NCI-H1417 (cell line): ENCODE measurements at regions not wholly inside any gene's neighbourhood (a gene's known extent, or its start where the extent isn't known, plus 50 kb on each side); places are given as distances from the start of the nearest gene placed in this dataset.

Experiments
- DNase-seq, 3 experiments: peaks; one replicate each; lab custom pipeline; 2025; lab: John Stamatoyannopoulos, UW

DNA sequence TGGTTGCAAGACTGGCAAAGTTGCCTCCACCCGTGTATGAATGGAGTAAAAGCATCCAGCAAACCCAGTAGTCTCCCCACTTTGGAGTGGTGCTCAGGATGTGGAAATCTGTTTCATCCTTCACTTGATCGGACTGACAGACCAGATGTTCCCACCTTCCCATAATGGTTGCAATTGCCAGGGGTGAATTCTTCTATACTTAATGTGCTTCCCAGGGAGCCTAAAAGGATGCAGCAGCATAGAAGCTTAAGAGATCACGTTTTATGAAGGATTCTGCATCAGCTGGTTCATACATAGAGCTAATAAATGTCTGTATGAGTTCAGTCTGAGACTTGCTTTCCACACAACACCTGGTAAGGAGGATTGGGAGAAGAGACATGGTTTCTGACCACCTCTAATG lies 198.8 kb upstream of the S1PR3 start:
- DNase-seq, result no peak

GRCh38 chr9:88794100-88794499 lies 197.2 kb upstream of the S1PR3 start:
- DNase-seq, result no peak

DNA sequence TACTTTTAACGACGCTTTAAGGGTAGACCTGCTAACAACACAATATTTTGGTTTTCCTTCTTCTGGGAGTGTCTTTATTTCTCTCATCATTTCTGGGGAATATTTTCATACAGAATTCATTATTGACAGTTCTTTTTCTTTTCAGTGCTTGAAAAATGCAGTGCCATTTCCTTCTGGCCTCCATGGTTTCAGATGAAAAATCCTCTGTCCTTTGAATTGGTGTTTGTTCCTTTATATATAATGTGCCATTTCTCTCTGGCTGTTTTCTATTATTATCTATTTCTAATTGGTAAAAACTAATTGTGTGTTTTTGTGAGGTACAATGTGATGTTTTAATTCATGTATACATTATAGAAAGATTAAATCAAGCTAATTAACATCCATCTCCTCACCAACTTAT lies 194.3 kb upstream of the S1PR3 start:
- no peak for DNase-seq

DNA sequence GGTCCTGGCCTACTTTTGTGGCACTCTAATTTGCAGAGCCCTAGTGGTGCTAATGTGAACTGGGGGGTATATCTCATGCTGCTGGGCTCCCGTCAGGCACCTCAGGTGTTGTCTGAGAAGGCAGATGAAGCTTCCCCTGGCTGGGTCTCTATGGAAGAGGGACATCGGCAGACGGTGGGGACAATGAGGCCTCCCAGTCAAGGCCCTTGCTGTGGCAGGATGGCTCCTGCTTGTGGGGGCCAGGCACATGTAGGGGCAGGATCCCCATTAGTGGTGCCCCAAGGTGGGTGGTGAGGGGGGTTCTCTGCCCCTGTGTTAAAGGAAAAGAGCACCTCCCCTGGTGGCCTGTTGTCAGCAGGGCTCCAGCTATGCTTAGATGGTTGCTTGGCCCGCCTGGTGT lies 192.8 kb upstream of the S1PR3 start:
- no peak for DNase-seq

DNA sequence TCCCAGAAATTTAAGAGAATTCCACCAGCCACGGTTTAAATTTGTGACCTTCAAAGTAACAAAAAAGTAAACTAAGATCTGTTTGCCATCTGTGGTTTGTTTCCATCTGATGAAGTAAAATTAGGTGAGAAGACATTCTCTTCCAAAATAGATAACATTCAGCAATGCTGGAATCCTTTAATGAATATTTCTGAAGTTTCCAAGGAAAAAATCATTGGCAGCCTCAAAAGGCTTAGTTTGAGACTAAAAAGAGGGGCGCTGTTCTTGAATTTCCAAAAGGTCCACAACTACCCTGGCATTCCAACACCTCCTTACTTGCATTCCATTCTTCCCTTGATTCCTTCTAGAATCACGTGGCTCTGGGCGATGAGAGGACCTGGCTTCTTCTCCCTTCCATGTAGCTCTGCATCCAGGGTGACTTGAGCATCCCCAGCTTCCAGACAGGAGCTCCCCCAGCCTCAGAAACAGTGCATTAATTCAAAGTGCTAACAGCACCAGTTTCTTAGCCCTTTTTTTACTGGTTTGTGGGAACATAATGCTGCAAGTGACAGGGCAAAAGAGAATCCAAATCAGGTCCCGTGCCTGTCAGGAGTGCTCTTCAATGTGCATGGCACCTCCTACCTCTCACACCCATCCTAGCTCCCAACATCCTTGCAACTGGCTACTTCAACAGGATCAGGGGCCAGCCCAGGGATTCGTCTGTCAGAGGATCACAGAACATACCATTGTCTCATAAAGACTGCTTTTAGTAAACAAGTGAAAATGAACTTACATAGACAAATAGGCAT lies 191.5 kb upstream of the S1PR3 start:
- no peak for DNase-seq

DNA sequence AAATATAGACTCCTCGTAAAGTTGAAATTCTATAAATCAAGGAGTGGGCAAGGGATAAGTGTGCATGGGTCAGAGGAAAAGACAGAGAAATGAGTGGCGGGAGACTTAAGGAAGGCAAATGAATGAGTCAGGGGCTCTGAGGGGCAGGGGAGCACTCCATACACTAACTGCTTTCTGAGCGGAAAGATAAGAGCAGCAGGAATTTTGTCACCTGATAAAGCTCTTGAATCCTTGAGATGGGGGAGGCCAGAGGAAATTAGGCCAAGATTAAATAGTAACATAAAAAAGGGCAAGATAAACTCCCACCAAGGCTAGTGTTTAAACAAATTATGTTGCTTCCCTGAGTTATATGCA lies 191.0 kb upstream of the S1PR3 start:
- no peak for DNase-seq

GRCh38 chr9:88801214-88801796 lies 190.0 kb upstream of the S1PR3 start:
- no peak for DNase-seq

- no peak for DNase-seq
Measured at GRCh38 chr9:88802533-88802932, 188.7 kb upstream of the S1PR3 start.

DNA sequence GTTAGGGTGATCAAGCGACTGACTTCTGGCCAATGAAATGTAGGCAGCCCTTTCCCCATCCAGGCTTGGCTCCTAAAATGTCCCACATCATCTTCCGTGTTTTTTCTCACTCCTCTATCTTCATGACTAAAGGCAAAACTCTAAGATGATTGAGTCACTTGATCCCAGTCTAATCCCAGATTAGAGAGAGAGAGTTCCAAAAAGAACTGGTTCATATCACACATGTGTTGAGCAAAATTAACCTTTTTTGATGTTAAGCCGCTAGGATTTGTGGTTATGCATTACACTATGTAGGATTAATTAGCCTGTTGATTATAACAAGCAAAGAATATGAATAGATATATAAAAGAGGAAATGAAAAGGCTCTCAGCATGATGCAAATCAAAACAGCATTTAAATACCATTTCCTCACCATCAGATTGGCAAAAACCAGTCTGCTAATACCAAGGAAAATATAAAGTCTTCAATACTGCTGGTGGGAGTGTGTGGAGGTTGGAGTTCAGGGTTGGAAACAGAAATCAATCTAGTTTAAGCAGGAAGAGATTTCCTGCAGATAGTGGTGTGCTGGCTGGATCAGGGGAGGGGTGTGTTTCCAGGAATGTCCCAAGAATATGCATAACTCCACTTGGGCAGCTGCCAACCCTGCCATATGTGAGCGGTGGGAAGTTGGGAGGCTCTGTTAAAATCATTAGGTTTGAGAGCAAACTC lies 187.6 kb upstream of the S1PR3 start:
- DNase-seq, result no peak

DNA sequence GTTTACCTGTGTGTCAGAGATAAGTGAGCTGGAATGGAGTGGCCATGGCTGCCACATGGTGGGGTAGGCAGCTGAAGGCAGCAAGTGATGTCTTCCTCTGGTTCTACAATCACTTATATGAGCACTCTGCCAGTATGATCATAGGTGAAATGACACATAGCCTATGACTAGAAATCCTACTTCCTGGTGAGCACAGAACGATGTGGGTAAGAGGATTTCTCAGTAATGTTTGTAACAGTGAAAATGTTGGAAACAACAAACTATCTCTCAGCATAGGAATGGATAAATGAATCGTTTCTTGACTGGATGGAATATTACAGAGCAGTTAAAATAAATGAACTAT lies 187.0 kb upstream of the S1PR3 start:
- DNase-seq, result no peak

GRCh38 chr9:88805217-88805943 lies 185.9 kb upstream of the S1PR3 start:
- no peak for DNase-seq

DNA sequence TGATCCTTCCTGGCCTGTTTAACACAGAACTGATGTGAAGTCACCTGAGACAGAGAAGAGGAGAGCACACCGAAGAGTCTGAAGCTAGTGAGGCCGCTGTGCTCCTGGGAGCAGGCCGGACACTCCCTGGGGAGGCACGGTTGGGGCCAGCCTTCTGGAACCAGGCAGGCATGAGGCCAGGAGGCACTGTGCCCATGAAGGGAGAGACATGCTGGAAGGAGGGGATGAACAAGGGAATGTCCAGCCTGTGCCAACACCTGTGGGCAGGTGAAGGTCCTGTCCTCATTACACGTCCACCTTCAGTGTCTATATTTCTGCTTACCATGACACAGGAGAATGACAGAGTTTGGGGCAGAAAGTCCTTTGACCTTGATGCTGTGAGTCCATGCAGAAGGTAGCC lies 183.8 kb upstream of the S1PR3 start:
- no peak for DNase-seq

DNA sequence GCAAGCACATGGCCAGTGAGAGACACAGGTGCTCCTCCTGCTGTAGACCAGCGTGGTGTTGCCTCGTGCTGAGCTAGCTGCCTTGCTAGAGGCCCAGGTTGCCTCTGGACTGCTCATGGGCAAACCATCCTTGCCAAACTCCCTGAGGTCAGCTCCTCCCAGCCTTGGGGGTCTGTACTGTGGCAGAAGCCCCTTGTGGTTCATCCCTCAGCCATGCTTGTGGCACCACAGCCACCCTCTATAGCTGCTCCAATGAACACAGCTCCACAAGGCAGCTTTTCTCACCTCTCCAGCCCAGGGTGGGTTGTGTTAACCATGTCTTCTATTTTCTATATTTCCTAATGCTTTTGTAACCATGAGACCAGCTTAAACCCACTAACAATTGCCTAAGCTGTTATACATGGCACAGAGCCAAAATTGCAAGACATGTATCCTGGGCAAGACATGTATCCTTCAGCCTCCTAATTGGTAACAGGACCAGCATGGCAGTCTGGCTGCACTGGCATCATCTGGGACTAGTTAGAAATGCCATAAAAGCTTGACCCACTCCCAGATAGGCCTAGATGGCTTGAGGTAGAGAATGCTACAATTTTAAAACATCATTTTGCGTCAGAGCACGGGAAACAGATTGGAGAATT lies 183.1 kb upstream of the S1PR3 start:
- DNase-seq, result no peak

DNA sequence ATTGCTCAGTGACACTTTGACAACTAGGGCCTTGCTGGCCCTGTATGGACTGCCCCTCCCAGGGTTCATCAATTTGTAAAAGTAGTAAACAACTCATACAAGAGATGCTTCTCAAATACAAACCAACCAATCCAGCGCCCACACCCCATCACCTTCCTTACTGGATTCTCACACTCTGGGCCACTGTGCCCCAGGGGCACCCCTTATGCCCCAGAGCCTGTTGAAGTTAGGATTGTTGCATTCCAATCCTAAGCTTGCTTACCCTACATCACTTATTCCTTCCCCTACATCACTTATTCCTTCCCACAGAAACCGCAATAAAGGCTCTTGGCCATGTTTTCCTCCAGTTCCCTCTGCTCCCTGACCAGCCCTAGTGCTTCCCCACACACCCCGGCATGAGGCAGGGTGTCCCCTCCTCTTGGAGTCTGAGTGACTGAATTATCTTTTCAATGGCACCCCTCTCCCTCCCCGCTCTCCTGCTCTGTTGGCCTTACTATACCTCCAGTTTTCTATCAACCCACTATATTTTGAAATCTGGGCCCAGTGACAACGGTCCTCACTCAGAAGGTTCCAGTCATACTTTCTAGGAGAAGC lies 182.4 kb upstream of the S1PR3 start:
- no peak for DNase-seq

DNA sequence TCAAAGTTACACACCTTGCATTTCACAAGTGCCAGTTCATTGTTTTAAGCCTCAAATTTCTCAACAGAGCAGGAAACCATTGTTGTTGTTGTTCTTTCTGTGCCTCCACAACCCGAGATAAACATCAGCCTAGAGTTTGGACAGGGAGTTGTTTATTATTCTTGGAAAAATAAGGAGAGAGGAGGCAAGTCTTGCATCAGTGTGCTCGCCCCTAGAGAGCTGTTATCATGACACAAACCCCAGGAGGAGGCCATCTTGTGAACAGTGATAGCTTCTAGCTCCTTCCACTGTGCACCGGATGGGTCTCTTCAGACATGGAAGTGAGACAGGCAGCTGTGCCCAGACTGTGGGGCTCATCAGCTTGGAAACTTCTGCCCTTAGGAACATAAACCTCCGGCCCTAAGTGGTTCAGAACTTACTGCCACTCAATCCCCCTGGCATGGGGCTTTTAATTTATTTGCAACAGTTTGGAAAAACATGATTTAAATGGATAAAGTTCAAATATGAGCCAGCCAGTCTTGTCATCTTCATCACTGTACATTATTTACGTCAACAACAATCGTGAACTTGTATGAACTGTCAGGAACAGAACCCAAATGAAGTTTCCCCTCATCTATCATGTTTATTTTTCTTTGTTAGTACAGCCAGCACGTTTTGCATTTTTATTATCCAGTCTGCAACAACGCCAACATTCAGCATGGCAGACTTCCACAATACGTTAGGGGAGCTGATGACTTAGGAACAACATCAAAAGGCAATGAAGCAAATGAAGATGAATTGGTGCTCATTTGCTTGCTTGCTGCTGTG lies 181.7 kb upstream of the S1PR3 start:
- no peak for DNase-seq

- no peak for DNase-seq
Measured at GRCh38 chr9:88810826-88811225, 180.4 kb upstream of the S1PR3 start.

GRCh38 chr9:88811511-88811910 lies 179.8 kb upstream of the S1PR3 start:
- DNase-seq, result no peak

- DNase-seq, result no peak
Measured at GRCh38 chr9:88812938-88813637, 178.2 kb upstream of the S1PR3 start.

DNA sequence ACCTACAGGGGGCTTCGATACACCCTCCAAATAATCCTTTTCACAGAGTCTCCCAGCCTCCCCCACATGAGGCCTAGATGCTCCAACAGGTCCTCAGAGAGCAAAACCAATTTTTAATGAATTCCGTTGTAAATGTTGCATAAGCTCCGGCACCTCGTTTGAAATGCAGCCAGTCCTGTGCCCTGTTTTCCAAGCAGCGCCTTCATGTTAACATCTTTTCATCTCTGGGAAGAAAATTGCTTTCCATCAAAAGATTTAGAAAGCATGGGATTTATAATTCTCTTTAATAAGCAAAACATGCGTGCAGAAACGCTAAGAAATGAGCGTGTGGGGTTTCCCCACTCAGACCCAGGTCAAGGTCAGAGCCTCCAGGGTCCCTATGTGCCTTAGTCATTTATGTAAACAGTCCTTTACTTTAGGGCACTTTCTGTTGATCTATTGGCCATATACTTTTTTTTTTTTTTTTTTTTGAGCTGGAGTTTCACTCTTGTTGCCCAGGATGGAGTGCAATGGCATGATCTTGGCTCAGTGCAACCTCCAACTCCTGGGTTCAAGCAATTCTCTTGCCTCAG lies 177.5 kb upstream of the S1PR3 start:
- DNase-seq, result no peak

GRCh38 chr9:88814577-88814976 lies 176.7 kb upstream of the S1PR3 start:
- DNase-seq, result no peak
